GM12878 (cell line): ENCODE measurements at regions not wholly inside any gene's neighbourhood (a gene's known extent, or its start where the extent isn't known, plus 50 kb on each side); places are given as distances from the start of the nearest gene placed in this dataset.

Experiments
- ATAC-seq: fragments of 200-7000 bp; cut with Tn5 transposase; 3 replicates; pipeline ENCODE4 v1.9.1; 2020; ENCODE audit warnings: mild to moderate bottlenecking, moderate library complexity
- BruUV-seq: library from RNA; stranded (reverse); fragments of 400-500 nt; replicated peaks from 2 replicates; lab custom pipeline; 2021; lab: Mats Ljungman, UMichigan
- CTCF ChIA-PET: fragments of 300-600 bp; sonication (Branson Sonifier 250); formaldehyde crosslinking; extraction: SDS; loops from one replicate; lab custom pipeline; 2021; ENCODE audit warnings: inconsistent platforms; lab: Yijun Ruan, JAX
- POLR2A ChIA-PET: fragments of 350-600 bp; formaldehyde crosslinking; extraction: SDS; loops from one replicate; lab custom pipeline; 2021; ENCODE audit warnings: inconsistent platforms; lab: Charles Lee
- RAD21 ChIA-PET: fragments of 300-600 bp; sonication (Branson Sonifier 250); formaldehyde crosslinking; loops from one replicate; lab custom pipeline; 2023; ENCODE audit warnings: antibody characterized with exemption; ENCODE audit not compliant: unreplicated experiment; lab: Charles Lee
- SMC1A ChIA-PET: fragments of 300-600 bp; sonication (Branson Sonifier 250); formaldehyde crosslinking; loops from one replicate; lab custom pipeline; 2023; ENCODE audit not compliant: unreplicated experiment, uncharacterized antibody; lab: Charles Lee
- DNase-seq: peaks from one replicate; pipeline ENCODE4 v3.0.0-alpha.2; 2011; ENCODE audit warnings: low read depth, low spot score
- FAIRE-seq: peaks from 3 replicates; lab custom pipeline; 2011; peaks lifted over from hg19 to GRCh38; lab: Jason Lieb, UNC
- H2AFZ ChIP-seq: 2 replicates; pipeline ENCODE4 v1.6.0; 2011; ENCODE audit warnings: low read depth, low read length, control low read depth; ENCODE audit not compliant: control insufficient read depth
- H3K27ac ChIP-seq: 2 replicates; pipeline ENCODE4 v1.5.1; 2011; ENCODE audit warnings: control low read depth; ENCODE audit not compliant: control insufficient read depth, insufficient read depth
- H3K27me3 ChIP-seq, 2 experiments: replicated peaks in 1 of 2; 2 replicates each; pipeline versions ENCODE4 v1.6.0 to v1.6.1; 2011; ENCODE audit warnings: low read length in 1 of 2; ENCODE audit not compliant: control insufficient read depth in 2 of 2, insufficient read depth in 2 of 2
- H3K36me3 ChIP-seq, 2 experiments: 2 replicates each; pipeline ENCODE4 v1.5.1; 2011; ENCODE audit warnings: low read length in 1 of 2; ENCODE audit not compliant: control insufficient read depth in 2 of 2, insufficient read depth in 2 of 2
- H3K4me1 ChIP-seq: 2 replicates; pipeline ENCODE4 v1.6.1; 2011; ENCODE audit warnings: mild to moderate bottlenecking, low read length, moderate library complexity, mixed read lengths; ENCODE audit not compliant: control insufficient read depth, insufficient read depth
- H3K4me2 ChIP-seq: 2 replicates; pipeline ENCODE4 v1.6.0; 2011; ENCODE audit warnings: control low read depth; ENCODE audit not compliant: control insufficient read depth, insufficient read depth
- H3K4me3 ChIP-seq: fragments of 200-600 bp; sonication (generic); 2 replicates; pipeline ENCODE4 v1.5.1; 2016
- H3K79me2 ChIP-seq: 2 replicates; pipeline ENCODE4 v1.6.0; 2011; ENCODE audit warnings: low read length; ENCODE audit not compliant: control insufficient read depth, insufficient read depth
- H3K9ac ChIP-seq: 2 replicates; pipeline ENCODE4 v1.8.0; 2011; ENCODE audit warnings: low read length, control low read depth, mixed read lengths; ENCODE audit not compliant: control insufficient read depth, insufficient read depth
- H3K9me3 ChIP-seq: replicated peaks from 3 replicates; pipeline ENCODE4 v1.5.1; 2011; ENCODE audit warnings: mild to moderate bottlenecking, low read length; ENCODE audit not compliant: control insufficient read depth, insufficient read depth
- H4K20me1 ChIP-seq: 2 replicates; pipeline ENCODE4 v1.6.0; 2011; ENCODE audit not compliant: control insufficient read depth, insufficient read depth
- E4F1 ChIP-seq: fragments of 450-650 bp; IDR thresholded peaks from 2 replicates; pipeline ENCODE4 v1.6.1; 2018; ENCODE audit warnings: borderline replicate concordance, mild to moderate bottlenecking; ENCODE audit not compliant: partially characterized antibody
- HDAC2 ChIP-seq: fragments of 200-600 bp; sonication (generic); IDR thresholded peaks from 2 replicates; pipeline ENCODE4 v1.6.1; 2017
- JUND ChIP-seq: IDR thresholded peaks from 2 replicates; pipeline ENCODE4 v1.6.1; 2012; ENCODE audit warnings: low read depth, mild to moderate bottlenecking, low read length, improper control_type of control experiment, moderate library complexity
- LARP7 ChIP-seq: fragments of 450-650 bp; IDR thresholded peaks from 2 replicates; pipeline ENCODE4 v1.6.1; 2017; ENCODE audit warnings: mild to moderate bottlenecking
- MYB ChIP-seq: fragments of 150-350 bp; IDR thresholded peaks from 2 replicates; pipeline ENCODE4 v1.6.1; 2014; ENCODE audit warnings: mild to moderate bottlenecking, low read depth, low read length, borderline replicate concordance
- RAD51 ChIP-seq: fragments of 450-650 bp; IDR thresholded peaks from 2 replicates; pipeline ENCODE4 v1.6.1; 2016; ENCODE audit warnings: moderate library complexity, mild to moderate bottlenecking, inconsistent platforms
- SMAD5 ChIP-seq: IDR thresholded peaks from 2 replicates; pipeline ENCODE4 v1.6.1; 2016; ENCODE audit warnings: antibody characterized with exemption, low read depth
- ZBTB4 ChIP-seq: fragments of 450-650 bp; formaldehyde crosslinking; IDR thresholded peaks from 2 replicates; pipeline ENCODE4 v1.4.0; 2022; ENCODE audit warnings: mild to moderate bottlenecking, moderate library complexity
- WGBS: methylation state at CpG from one replicate; pipeline ENCODE4 v1.1.6; 2016; ENCODE audit warnings: low lambda C conversion rate; ENCODE audit not compliant: insufficient replicate concordance, insufficient coverage; ENCODE audit errors: missing lambda C conversion rate; 5-methylcytosine and 5-hydroxymethylcytosine counted together
- in situ Hi-C: fragments of 300-500 bp; cut with MboI; formaldehyde crosslinking; loops from 9 replicates; pipeline ENCODE4 v1.14.3; 2018; ENCODE audit warnings: mixed read lengths
- intact Hi-C: fragments of 100-400 bp; cut with micrococcal nuclease; formaldehyde crosslinking; loops from one replicate; pipeline ENCODE4 v1.14.2; 2022; ENCODE audit not compliant: unreplicated experiment
- TF ChIP-seq, protein P1 (sequence below): fragments of 450-650 bp; IDR thresholded peaks from 2 replicates; pipeline ENCODE4 v1.6.1; 2014; ENCODE audit warnings: mild to moderate bottlenecking

GRCh38 chr12:87121896-87122295 lies 865.7 kb upstream of the MGAT4C start:
- Histone ChIP-seq H3K27me3 (no peaks in the 10 kb centered on the region), H3K36me3 (no peaks in the 10 kb centered on the region), H2AFZ (no peak overlapping the region), H3K4me3 (no peak overlapping the region), H4K20me1 (no peaks in the 10 kb centered on the region), H3K4me1 (no peaks in the 10 kb centered on the region), H3K27ac (no peak overlapping the region), H3K4me2 (no peak overlapping the region), H3K9me3 (no peaks in the 10 kb centered on the region), H3K9ac (no peak overlapping the region), H3K79me2 (no peaks in the 10 kb centered on the region)
- BruUV-seq = no TSS peak
- ChIA-PET SMC1A (interaction anchor here (1.4 kb wide), 1 partner anchor 29 kb away, joined by 4 read pairs; no protein-coding TSS in a partner anchor), RAD21 (no interaction called here), POLR2A (no interaction called here), CTCF (no interaction called here)
- WGBS = 32% methylated on average over 3 of the region's 3 CpGs
- intact Hi-C loops = no loop called here
- in situ Hi-C loops = no loop called here
- no peak for FAIRE-seq
- no peak for TF ChIP-seq RAD51
- no peak for TF ChIP-seq E4F1
- no peak for TF ChIP-seq SMAD5
- no peak for TF ChIP-seq HDAC2
- TF ChIP-seq, protein P1, sequence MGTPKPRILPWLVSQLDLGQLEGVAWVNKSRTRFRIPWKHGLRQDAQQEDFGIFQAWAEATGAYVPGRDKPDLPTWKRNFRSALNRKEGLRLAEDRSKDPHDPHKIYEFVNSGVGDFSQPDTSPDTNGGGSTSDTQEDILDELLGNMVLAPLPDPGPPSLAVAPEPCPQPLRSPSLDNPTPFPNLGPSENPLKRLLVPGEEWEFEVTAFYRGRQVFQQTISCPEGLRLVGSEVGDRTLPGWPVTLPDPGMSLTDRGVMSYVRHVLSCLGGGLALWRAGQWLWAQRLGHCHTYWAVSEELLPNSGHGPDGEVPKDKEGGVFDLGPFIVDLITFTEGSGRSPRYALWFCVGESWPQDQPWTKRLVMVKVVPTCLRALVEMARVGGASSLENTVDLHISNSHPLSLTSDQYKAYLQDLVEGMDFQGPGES = no peak
- TF ChIP-seq JUND = no peak
- TF ChIP-seq ZBTB4 (CRISPR knock-in tag) = no peak
- TF ChIP-seq MYB = no peak
- TF ChIP-seq LARP7 = no peak
- DNase-seq = no peak
- ATAC-seq = no peak
